Stimulated activated memory B cell treated with anti-CD40 and anti-IgM and Interleukin-4, amounts not matched to agents 10 μg/mL and 1 μg/mL and 100 μg/mL, for 72 hours (primary cell): ENCODE measurements at regions not wholly inside any gene's neighbourhood (a gene's known extent, or its start where the extent isn't known, plus 50 kb on each side); places are given as distances from the start of the nearest gene placed in this dataset.

Experiments
- ATAC-seq: fragments of 150-1000 bp; cut with Tn5 transposase; 2 replicates; pipeline ENCODE4 v1.10.0; 2021
- H3K27ac Mint-ChIP-seq: one replicate; pipeline ENCODE4 v1.8.0; 2022; ENCODE audit warnings: mild to moderate bottlenecking, mixed read lengths
- H3K27me3 Mint-ChIP-seq: one replicate; pipeline ENCODE4 v1.8.0; 2022; ENCODE audit warnings: mixed read lengths
- H3K36me3 Mint-ChIP-seq: one replicate; pipeline ENCODE4 v1.8.0; 2022; ENCODE audit warnings: mixed read lengths
- H3K4me1 Mint-ChIP-seq: one replicate; pipeline ENCODE4 v1.8.0; 2022; ENCODE audit warnings: mixed read lengths
- H3K4me3 Mint-ChIP-seq: one replicate; pipeline ENCODE4 v1.8.0; 2022; ENCODE audit warnings: mild to moderate bottlenecking, moderate library complexity, mixed read lengths
- H3K9me3 Mint-ChIP-seq: one replicate; pipeline ENCODE4 v1.8.0; 2022; ENCODE audit warnings: mixed read lengths

GRCh38 chr7:79507131-79507530, 53.7 kb upstream of the MAGI2 start:
- H3K36me3 Mint-ChIP-seq = no peaks in the 10 kb centered on the region
- no peaks in the 10 kb centered on the region for H3K4me1 Mint-ChIP-seq
- ATAC-seq = no peak

GRCh38 chr7:79506481-79506880, 53.0 kb upstream of the MAGI2 start:
- no peaks in the 10 kb centered on the region for H3K4me1 Mint-ChIP-seq
- H3K36me3 Mint-ChIP-seq = no peaks in the 10 kb centered on the region
- peaks cover 2% of the 10 kb centered on the region for H3K9me3 Mint-ChIP-seq
- ATAC-seq = no peak
- no peak overlapping the region for H3K27ac Mint-ChIP-seq
- no peaks in the 10 kb centered on the region for H3K27me3 Mint-ChIP-seq
- no peak overlapping the region for H3K4me3 Mint-ChIP-seq

More at GRCh38 chr7:79507131-79507530, 53.7 kb upstream of the MAGI2 start:
- H3K4me3 Mint-ChIP-seq = no peak overlapping the region
- H3K9me3 Mint-ChIP-seq = peaks cover 2% of the 10 kb centered on the region
- H3K27me3 Mint-ChIP-seq = no peaks in the 10 kb centered on the region
- H3K27ac Mint-ChIP-seq = no peak overlapping the region

- no peak for ATAC-seq
- Mint-ChIP-seq H3K4me1 (no peaks in the 10 kb centered on the region), H3K36me3 (no peaks in the 10 kb centered on the region), H3K9me3 (no peaks in the 10 kb centered on the region), H3K27ac (no peak overlapping the region), H3K4me3 (no peak overlapping the region), H3K27me3 (no peaks in the 10 kb centered on the region)
Measured at GRCh38 chr7:79504607-79505389, 51.3 kb upstream of the MAGI2 start.
